ENCODE measurements at regions not wholly inside any gene's neighbourhood (a gene's known extent, or its start where the extent isn't known, plus 50 kb on each side); places are given as distances from the start of the nearest gene placed in this dataset.

DNA sequence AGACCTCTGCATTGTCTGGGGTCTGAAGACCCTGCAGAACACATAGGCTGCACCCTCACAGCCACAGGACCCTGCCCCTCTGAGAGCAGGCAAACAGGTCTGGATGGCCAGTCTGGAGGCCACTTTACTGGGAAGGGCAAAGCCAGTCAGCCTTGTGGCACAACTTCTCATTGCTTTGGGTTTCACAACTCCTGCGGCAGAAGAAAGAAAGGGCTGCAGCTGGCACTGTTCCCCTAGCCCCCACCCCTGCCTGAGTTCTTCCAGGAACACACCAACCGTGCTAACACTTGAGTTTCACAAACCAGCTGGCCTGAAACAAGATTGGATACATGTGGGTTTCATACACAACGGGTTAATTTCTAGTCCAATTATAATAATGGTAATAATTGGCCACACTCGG, 276.5 kb upstream of the MGAT5 start:
- no peak for DNase-seq (ENCODE audit: extremely low read depth, low read depth)
- TF ChIP-seq CTCF (IDR thresholded peaks at IDR 0.05; ENCODE audit: low read depth, low read length): no peak

- no peak for DNase-seq (ENCODE audit: extremely low read depth, low read depth)
- no peak for TF ChIP-seq CTCF (IDR thresholded peaks at IDR 0.05; ENCODE audit: low read depth, low read length)
These were observed 271.6 kb upstream of the MGAT5 start for GRCh38 chr2:133982256-133982655.

GRCh38 chr2:133985563-133985962, 268.3 kb upstream of the MGAT5 start:
- DNase-seq (ENCODE audit: extremely low read depth, low read depth): no peak
- no peak for TF ChIP-seq CTCF (IDR thresholded peaks at IDR 0.05; ENCODE audit: low read depth, low read length)

GRCh38 chr2:133986081-133986837, 267.6 kb upstream of the MGAT5 start:
- DNase-seq (ENCODE audit: extremely low read depth, low read depth): no peak
- no peak for TF ChIP-seq CTCF (IDR thresholded peaks at IDR 0.05; ENCODE audit: low read depth, low read length)

GRCh38 chr2:133986881-133987795, 266.7 kb upstream of the MGAT5 start:
- DNase-seq (ENCODE audit: extremely low read depth, low read depth): no peak
- TF ChIP-seq CTCF (IDR thresholded peaks at IDR 0.05; ENCODE audit: low read depth, low read length): no peak

DNA sequence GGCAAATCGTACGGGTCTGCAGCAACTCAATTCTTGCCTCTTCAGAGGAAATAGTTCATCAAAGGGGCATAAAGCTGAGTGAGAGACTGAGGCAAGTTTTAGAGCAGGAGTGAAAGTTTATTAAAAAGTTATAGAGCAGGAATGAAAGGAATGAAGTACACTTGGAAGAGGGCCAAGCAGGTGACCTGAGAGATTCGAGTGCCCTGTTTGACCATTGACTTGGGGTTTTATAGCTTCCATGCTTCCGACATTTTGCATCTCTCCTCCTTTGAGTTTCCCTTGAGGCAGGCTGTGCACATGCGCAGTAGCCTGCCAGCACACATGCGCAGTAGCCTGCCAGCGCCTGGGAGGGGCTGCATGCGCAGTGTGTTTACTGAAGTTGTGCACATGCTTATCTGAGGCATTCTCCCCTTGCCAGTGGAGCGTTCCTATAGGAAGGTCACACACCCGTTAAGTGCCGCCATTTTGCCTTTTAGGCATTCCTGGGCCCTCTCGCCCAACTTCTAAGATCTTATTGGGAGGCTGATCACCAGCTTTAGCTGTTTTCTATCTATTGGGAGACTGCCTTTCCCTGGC, 265.5 kb upstream of the MGAT5 start:
- DNase-seq (ENCODE audit: extremely low read depth, low read depth): no peak
- no peak for TF ChIP-seq CTCF (IDR thresholded peaks at IDR 0.05; ENCODE audit: low read depth, low read length)
